ENCODE measurements at regions not wholly inside any gene's neighbourhood (a gene's known extent, or its start where the extent isn't known, plus 50 kb on each side); places are given as distances from the start of the nearest gene placed in this dataset.

- TF ChIP-seq CTCF (IDR thresholded peaks at IDR 0.05; ENCODE audit: insufficient read depth, low read length, poor library complexity, severe bottlenecking), result no peak
- no peak overlapping the region for H2AFZ ChIP-seq (ENCODE audit: low read depth, low read length, severe bottlenecking)
- no peaks in the 10 kb centered on the region for H3K27me3 ChIP-seq (ENCODE audit: low read length)
- H3K9me2 ChIP-seq (replicated peaks; ENCODE audit: insufficient read depth, low read length), result no peaks in the 10 kb centered on the region
- no peak overlapping the region for H3K4me2 ChIP-seq (ENCODE audit: low read depth, low read length, poor library complexity, severe bottlenecking)
- no peak overlapping the region for H3K27ac ChIP-seq (ENCODE audit: low read depth, low read length)
- H3K9me3 ChIP-seq (ENCODE audit: insufficient read depth, low read length), result no peaks in the 10 kb centered on the region
- no peaks in the 10 kb centered on the region for H3K79me2 ChIP-seq (ENCODE audit: insufficient read depth, low read length)
- H3K36me3 ChIP-seq (ENCODE audit: low read length), result no peaks in the 10 kb centered on the region
- no peak overlapping the region for H3K9ac ChIP-seq (ENCODE audit: low read length)
- H3K4me3 ChIP-seq (ENCODE audit: insufficient read depth, low read length, poor library complexity, severe bottlenecking), result no peak overlapping the region
- no peaks in the 10 kb centered on the region for H3F3A ChIP-seq (ENCODE audit: insufficient read depth)
- no peaks in the 10 kb centered on the region for H4K20me1 ChIP-seq (ENCODE audit: low read depth, low read length)
Observed at GRCh38 chr7:13032084-13032483, 344.7 kb downstream of the ARL4A start.

- H3K27me3 ChIP-seq (ENCODE audit: low read length), result no peaks in the 10 kb centered on the region
- H3K4me2 ChIP-seq (ENCODE audit: low read depth, low read length, poor library complexity, severe bottlenecking), result no peak overlapping the region
- no peaks in the 10 kb centered on the region for H3F3A ChIP-seq (ENCODE audit: insufficient read depth)
- no peak for TF ChIP-seq CTCF (IDR thresholded peaks at IDR 0.05; ENCODE audit: insufficient read depth, low read length, poor library complexity, severe bottlenecking)
- no peak for TF ChIP-seq EZH2phosphoT487 (conservative IDR thresholded peaks at IDR 0.05; ENCODE audit: low read length)
- no peaks in the 10 kb centered on the region for H3K36me3 ChIP-seq (ENCODE audit: low read length)
- H4K20me1 ChIP-seq (ENCODE audit: low read depth, low read length), result no peaks in the 10 kb centered on the region
- no peaks in the 10 kb centered on the region for H3K9me2 ChIP-seq (replicated peaks; ENCODE audit: insufficient read depth, low read length)
- H3K79me2 ChIP-seq (ENCODE audit: insufficient read depth, low read length), result no peaks in the 10 kb centered on the region
- H3K9ac ChIP-seq (ENCODE audit: low read length), result no peak overlapping the region
- H3K4me3 ChIP-seq (ENCODE audit: insufficient read depth, low read length, poor library complexity, severe bottlenecking), result no peak overlapping the region
- H3K9me3 ChIP-seq (ENCODE audit: insufficient read depth, low read length), result no peaks in the 10 kb centered on the region
- H2AFZ ChIP-seq (ENCODE audit: low read depth, low read length, severe bottlenecking), result no peak overlapping the region
- H3K27ac ChIP-seq (ENCODE audit: low read depth, low read length), result no peak overlapping the region
Observed at GRCh38 chr7:13032576-13032975, 345.1 kb downstream of the ARL4A start.

GRCh38 chr7:13034693-13035092 lies 347.3 kb downstream of the ARL4A start:
- TF ChIP-seq EZH2phosphoT487 (conservative IDR thresholded peaks at IDR 0.05; ENCODE audit: low read length), result no peak
- TF ChIP-seq CTCF (IDR thresholded peaks at IDR 0.05; ENCODE audit: insufficient read depth, low read length, poor library complexity, severe bottlenecking), result no peak
- H3K9me3 ChIP-seq (ENCODE audit: insufficient read depth, low read length), result no peaks in the 10 kb centered on the region
- H3K27me3 ChIP-seq (ENCODE audit: low read length), result no peaks in the 10 kb centered on the region
- no peak overlapping the region for H3K4me2 ChIP-seq (ENCODE audit: low read depth, low read length, poor library complexity, severe bottlenecking)
- no peaks in the 10 kb centered on the region for H3K79me2 ChIP-seq (ENCODE audit: insufficient read depth, low read length)
- no peak overlapping the region for H2AFZ ChIP-seq (ENCODE audit: low read depth, low read length, severe bottlenecking)
- H3K9ac ChIP-seq (ENCODE audit: low read length), result no peak overlapping the region
- no peak overlapping the region for H3K4me3 ChIP-seq (ENCODE audit: insufficient read depth, low read length, poor library complexity, severe bottlenecking)
- no peaks in the 10 kb centered on the region for H3K36me3 ChIP-seq (ENCODE audit: low read length)
- H3F3A ChIP-seq (ENCODE audit: insufficient read depth), result no peaks in the 10 kb centered on the region
- H4K20me1 ChIP-seq (ENCODE audit: low read depth, low read length), result no peaks in the 10 kb centered on the region
- H3K27ac ChIP-seq (ENCODE audit: low read depth, low read length), result no peak overlapping the region
- no peaks in the 10 kb centered on the region for H3K9me2 ChIP-seq (replicated peaks; ENCODE audit: insufficient read depth, low read length)

GRCh38 chr7:13035233-13035632 lies 347.8 kb downstream of the ARL4A start:
- TF ChIP-seq EZH2phosphoT487 (conservative IDR thresholded peaks at IDR 0.05; ENCODE audit: low read length) (no peak), CTCF (IDR thresholded peaks at IDR 0.05; ENCODE audit: insufficient read depth, low read length, poor library complexity, severe bottlenecking) (no peak)
- no peaks in the 10 kb centered on the region for H3K9me3 ChIP-seq (ENCODE audit: insufficient read depth, low read length)
- H3K27me3 ChIP-seq (ENCODE audit: low read length), result no peaks in the 10 kb centered on the region
- no peaks in the 10 kb centered on the region for H4K20me1 ChIP-seq (ENCODE audit: low read depth, low read length)
- H3K9ac ChIP-seq (ENCODE audit: low read length), result no peak overlapping the region
- no peaks in the 10 kb centered on the region for H3K9me2 ChIP-seq (replicated peaks; ENCODE audit: insufficient read depth, low read length)
- no peaks in the 10 kb centered on the region for H3F3A ChIP-seq (ENCODE audit: insufficient read depth)
- H2AFZ ChIP-seq (ENCODE audit: low read depth, low read length, severe bottlenecking), result no peak overlapping the region
- no peaks in the 10 kb centered on the region for H3K36me3 ChIP-seq (ENCODE audit: low read length)
- H3K4me2 ChIP-seq (ENCODE audit: low read depth, low read length, poor library complexity, severe bottlenecking), result no peak overlapping the region
- no peaks in the 10 kb centered on the region for H3K79me2 ChIP-seq (ENCODE audit: insufficient read depth, low read length)
- no peak overlapping the region for H3K27ac ChIP-seq (ENCODE audit: low read depth, low read length)
- no peak overlapping the region for H3K4me3 ChIP-seq (ENCODE audit: insufficient read depth, low read length, poor library complexity, severe bottlenecking)

All from SU-DHL-6 (cell line).